ENCODE measurements at regions not wholly inside any gene's neighbourhood (a gene's known extent, or its start where the extent isn't known, plus 50 kb on each side); places are given as distances from the start of the nearest gene placed in this dataset. TPM values are rescaled to one million over a fixed set of nuclear protein-coding genes. Genes with fewer than 3 reads are reported as not detected.

DNA sequence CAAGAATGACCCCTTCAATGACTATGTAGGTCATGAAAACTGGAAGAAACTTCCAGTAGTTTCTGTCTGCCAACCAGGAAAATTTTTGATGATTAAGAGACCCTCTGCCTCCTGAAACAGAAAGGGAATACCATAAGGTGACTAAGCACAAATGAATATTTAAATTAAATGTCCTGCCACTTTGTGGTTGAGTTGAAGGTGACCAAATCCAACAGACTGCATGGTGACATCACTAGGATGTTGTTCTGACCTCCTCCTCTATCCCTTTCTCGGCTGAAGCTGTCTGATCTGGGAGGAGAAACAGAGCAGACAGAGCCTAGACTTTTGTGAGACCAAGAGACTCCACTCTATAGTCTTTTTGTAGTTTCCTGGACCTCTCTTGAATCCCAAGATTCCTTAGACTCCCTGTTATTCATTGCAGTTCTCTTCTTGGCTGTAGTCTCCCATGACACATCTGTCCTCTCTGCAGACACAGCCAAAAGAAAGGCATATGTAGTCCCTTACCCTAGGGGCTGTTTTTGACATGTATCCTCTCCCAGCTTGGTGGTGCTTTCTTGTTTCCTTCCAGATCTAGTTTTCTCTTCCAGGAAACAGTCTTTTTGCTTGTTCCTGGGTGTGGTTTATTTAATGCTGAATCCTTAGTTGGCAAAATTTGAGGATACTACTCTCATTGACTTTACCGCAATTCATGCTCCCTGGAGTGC, 55.2 kb upstream of the UBE3A start:
- Histone ChIP-seq H3K4me1 (ENCODE audit: control insufficient read depth, insufficient read depth, low read length) (no peaks in the 10 kb centered on the region), H3K9me3 (ENCODE audit: control insufficient read depth, insufficient read depth, low read length) (peaks cover 1% of the 10 kb centered on the region), H3K36me3 (ENCODE audit: control insufficient read depth, insufficient read depth, low read length) (no peaks in the 10 kb centered on the region), H3K4me3 (ENCODE audit: low read depth, low read length) (no peak overlapping the region), H3K27ac (ENCODE audit: low read depth, low read length) (no peak overlapping the region), H3K27me3 (ENCODE audit: control insufficient read depth, insufficient read depth, low read length) (no peaks in the 10 kb centered on the region)
- DNase-seq (ENCODE audit: low read depth in 4 of 6, low spot score in 6 of 6), result no peak
- 100% methylated on average over 1 of the region's 2 CpGs for WGBS (ENCODE audit: insufficient coverage)

DNA sequence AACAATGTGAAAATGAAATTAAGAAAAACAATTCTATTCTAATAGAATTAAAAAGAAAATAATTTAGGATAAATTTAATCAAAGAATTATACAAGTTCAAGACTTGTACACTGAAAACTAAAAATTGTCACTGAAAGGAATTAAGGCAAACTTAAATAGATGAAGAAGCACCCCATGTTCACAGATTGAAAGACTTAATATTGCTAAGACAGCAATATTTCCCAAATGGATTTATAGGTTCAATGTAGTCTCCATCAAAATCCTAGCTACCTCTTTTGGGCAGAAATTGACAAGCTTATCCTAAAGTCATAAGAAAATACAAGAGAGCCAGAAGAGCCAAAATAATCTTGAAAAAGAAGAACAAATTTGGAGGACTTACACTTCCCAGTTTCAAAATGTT, 53.5 kb upstream of the UBE3A start:
- Histone ChIP-seq H3K27me3 (ENCODE audit: control insufficient read depth, insufficient read depth, low read length) (no peaks in the 10 kb centered on the region), H3K27ac (ENCODE audit: low read depth, low read length) (no peak overlapping the region), H3K4me1 (ENCODE audit: control insufficient read depth, insufficient read depth, low read length) (no peaks in the 10 kb centered on the region), H3K4me3 (ENCODE audit: low read depth, low read length) (no peak overlapping the region), H3K36me3 (ENCODE audit: control insufficient read depth, insufficient read depth, low read length) (no peaks in the 10 kb centered on the region), H3K9me3 (ENCODE audit: control insufficient read depth, insufficient read depth, low read length) (peaks cover 1% of the 10 kb centered on the region)
- no peak for DNase-seq (ENCODE audit: low read depth in 4 of 6, low spot score in 6 of 6)

Small RNA genes in the stretch of these regions (small RNA-seq; reads per million reads assigned to genes)
- gene AC023449.1 (ENCODE audit: low replicate concordance), result not detected

Measured in spinal cord (tissue), 10 donors.